ENCODE measurements at regions not wholly inside any gene's neighbourhood (a gene's known extent, or its start where the extent isn't known, plus 50 kb on each side); places are given as distances from the start of the nearest gene placed in this dataset.

GRCh38 chr16:79798416-79799053 is 198.0 kb upstream of the MAF start:
- DNase-seq (ENCODE audit: insufficient read length, low spot score) (no peak), FAIRE-seq (no peak)
- no peak for TF ChIP-seq SPI1 (IDR thresholded peaks at IDR 0.05; ENCODE audit: low read depth, low read length)
- TF ChIP-seq PAX5 (IDR thresholded peaks at IDR 0.05; ENCODE audit: insufficient read depth, low read length, severe bottlenecking) = no peak
- TF ChIP-seq POLR2A (IDR thresholded peaks at IDR 0.05; ENCODE audit: low read depth, low read length) = no peak
- no peak for TF ChIP-seq POU2F2 (IDR thresholded peaks at IDR 0.05; ENCODE audit: low read depth, low read length)
- TF ChIP-seq TAF1 (IDR thresholded peaks at IDR 0.05; ENCODE audit: low read depth, low read length) = no peak
- TF ChIP-seq POLR2AphosphoS5 (IDR thresholded peaks at IDR 0.05; ENCODE audit: low read depth, low read length) = no peak

GRCh38 chr16:79797486-79797885 is 196.9 kb upstream of the MAF start:
- no peak for TF ChIP-seq TAF1 (IDR thresholded peaks at IDR 0.05; ENCODE audit: low read depth, low read length)
- no peak for TF ChIP-seq POU2F2 (IDR thresholded peaks at IDR 0.05; ENCODE audit: low read depth, low read length)
- TF ChIP-seq POLR2A (IDR thresholded peaks at IDR 0.05; ENCODE audit: low read depth, low read length) = no peak
- TF ChIP-seq PAX5 (IDR thresholded peaks at IDR 0.05; ENCODE audit: insufficient read depth, low read length, severe bottlenecking) = no peak
- TF ChIP-seq POLR2AphosphoS5 (IDR thresholded peaks at IDR 0.05; ENCODE audit: low read depth, low read length) = no peak
- DNase-seq (ENCODE audit: insufficient read length, low spot score) = no peak
- no peak for FAIRE-seq

- FAIRE-seq = no peak
- no peak for TF ChIP-seq PAX5 (IDR thresholded peaks at IDR 0.05; ENCODE audit: insufficient read depth, low read length, severe bottlenecking)
- TF ChIP-seq SPI1 (IDR thresholded peaks at IDR 0.05; ENCODE audit: low read depth, low read length) = no peak
- no peak for TF ChIP-seq POU2F2 (IDR thresholded peaks at IDR 0.05; ENCODE audit: low read depth, low read length)
- no peak for TF ChIP-seq POLR2A (IDR thresholded peaks at IDR 0.05; ENCODE audit: low read depth, low read length)
- TF ChIP-seq POLR2AphosphoS5 (IDR thresholded peaks at IDR 0.05; ENCODE audit: low read depth, low read length) = no peak
- no peak for TF ChIP-seq TAF1 (IDR thresholded peaks at IDR 0.05; ENCODE audit: low read depth, low read length)
- DNase-seq (ENCODE audit: insufficient read length, low spot score) = no peak
Measured at GRCh38 chr16:79795556-79795955, 195.0 kb upstream of the MAF start.

GRCh38 chr16:79794941-79795340 is 194.4 kb upstream of the MAF start:
- DNase-seq (ENCODE audit: insufficient read length, low spot score) = no peak
- FAIRE-seq = no peak
- TF ChIP-seq SPI1 (IDR thresholded peaks at IDR 0.05; ENCODE audit: low read depth, low read length) (no peak), TAF1 (IDR thresholded peaks at IDR 0.05; ENCODE audit: low read depth, low read length) (no peak), POU2F2 (IDR thresholded peaks at IDR 0.05; ENCODE audit: low read depth, low read length) (no peak), POLR2AphosphoS5 (IDR thresholded peaks at IDR 0.05; ENCODE audit: low read depth, low read length) (no peak), POLR2A (IDR thresholded peaks at IDR 0.05; ENCODE audit: low read depth, low read length) (no peak), PAX5 (IDR thresholded peaks at IDR 0.05; ENCODE audit: insufficient read depth, low read length, severe bottlenecking) (no peak)

GRCh38 chr16:79792664-79793351 is 192.3 kb upstream of the MAF start:
- TF ChIP-seq POLR2A (IDR thresholded peaks at IDR 0.05; ENCODE audit: low read depth, low read length) (no peak), SPI1 (IDR thresholded peaks at IDR 0.05; ENCODE audit: low read depth, low read length) (no peak), POU2F2 (IDR thresholded peaks at IDR 0.05; ENCODE audit: low read depth, low read length) (no peak), PAX5 (IDR thresholded peaks at IDR 0.05; ENCODE audit: insufficient read depth, low read length, severe bottlenecking) (no peak), POLR2AphosphoS5 (IDR thresholded peaks at IDR 0.05; ENCODE audit: low read depth, low read length) (no peak), TAF1 (IDR thresholded peaks at IDR 0.05; ENCODE audit: low read depth, low read length) (no peak)
- FAIRE-seq = no peak
- no peak for DNase-seq (ENCODE audit: insufficient read length, low spot score)

- DNase-seq (ENCODE audit: insufficient read length, low spot score) (no peak), FAIRE-seq (no peak)
- TF ChIP-seq POU2F2 (IDR thresholded peaks at IDR 0.05; ENCODE audit: low read depth, low read length) = no peak
- no peak for TF ChIP-seq PAX5 (IDR thresholded peaks at IDR 0.05; ENCODE audit: insufficient read depth, low read length, severe bottlenecking)
- no peak for TF ChIP-seq SPI1 (IDR thresholded peaks at IDR 0.05; ENCODE audit: low read depth, low read length)
- TF ChIP-seq POLR2A (IDR thresholded peaks at IDR 0.05; ENCODE audit: low read depth, low read length) = no peak
- TF ChIP-seq POLR2AphosphoS5 (IDR thresholded peaks at IDR 0.05; ENCODE audit: low read depth, low read length) = no peak
- TF ChIP-seq TAF1 (IDR thresholded peaks at IDR 0.05; ENCODE audit: low read depth, low read length) = no peak
Measured at GRCh38 chr16:79792076-79792475, 191.5 kb upstream of the MAF start.

DNA sequence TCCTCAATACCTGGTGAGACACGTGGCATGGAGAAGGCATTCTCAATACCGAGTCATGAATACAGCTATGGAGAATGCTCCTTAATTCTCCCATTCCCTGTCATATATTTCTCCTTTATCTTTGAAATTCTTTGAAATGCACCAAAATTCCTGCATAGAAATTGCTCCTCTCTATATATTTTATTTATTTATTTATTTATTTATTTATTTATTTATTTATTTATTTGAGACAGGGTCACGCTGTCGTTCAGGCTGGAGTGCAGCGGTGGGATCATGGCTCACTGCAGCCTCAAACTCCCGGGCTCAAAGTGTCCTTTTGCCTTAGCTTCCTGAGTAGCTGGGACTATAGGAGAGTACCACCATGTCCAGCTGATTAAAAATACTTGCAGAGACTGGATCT is 190.3 kb upstream of the MAF start:
- FAIRE-seq (no peak), DNase-seq (ENCODE audit: insufficient read length, low spot score) (no peak)
- no peak for TF ChIP-seq POU2F2 (IDR thresholded peaks at IDR 0.05; ENCODE audit: low read depth, low read length)

DNA sequence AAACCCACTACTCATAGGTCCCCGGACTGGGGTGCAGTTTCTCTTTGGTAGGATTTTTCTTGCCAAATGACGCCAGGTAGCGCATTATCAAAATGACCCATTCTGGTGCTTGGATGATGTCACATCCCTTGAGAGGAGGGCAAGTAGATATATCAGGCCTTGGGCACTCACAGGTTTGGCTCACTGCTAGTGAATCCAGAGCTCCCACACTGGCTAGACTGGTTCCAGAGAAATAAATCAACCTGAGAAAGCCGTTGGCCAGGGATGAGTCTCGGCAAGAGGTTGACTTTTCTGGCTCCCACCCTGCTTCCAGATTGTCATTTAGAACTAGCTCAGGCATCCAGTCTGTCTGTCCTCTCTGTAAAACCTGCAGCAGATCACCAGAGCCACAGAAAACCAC is 188.4 kb upstream of the MAF start:
- no peak for FAIRE-seq
- TF ChIP-seq POLR2AphosphoS5 (IDR thresholded peaks at IDR 0.05; ENCODE audit: low read depth, low read length) = no peak
- no peak for DNase-seq (ENCODE audit: insufficient read length, low spot score)

DNA sequence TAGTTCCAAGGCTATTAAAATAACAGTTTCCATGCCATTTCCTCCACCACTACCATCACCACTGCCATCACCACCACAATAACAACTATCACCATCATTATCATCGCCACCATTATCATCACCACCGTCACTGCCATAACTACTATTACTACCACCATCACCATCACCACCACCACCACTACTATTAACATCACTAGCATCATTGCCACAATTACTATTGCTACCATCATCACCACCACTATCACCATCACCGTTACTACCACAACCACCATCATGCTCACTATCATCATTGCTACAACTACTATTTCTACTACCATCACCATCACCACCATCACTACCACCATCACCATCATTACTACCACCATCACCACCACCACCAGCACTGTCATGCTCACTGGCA is 185.9 kb upstream of the MAF start:
- no peak for FAIRE-seq
- TF ChIP-seq POU2F2 (IDR thresholded peaks at IDR 0.05; ENCODE audit: low read depth, low read length) (no peak), PAX5 (IDR thresholded peaks at IDR 0.05; ENCODE audit: insufficient read depth, low read length, severe bottlenecking) (no peak), POLR2AphosphoS5 (IDR thresholded peaks at IDR 0.05; ENCODE audit: low read depth, low read length) (no peak), TAF1 (IDR thresholded peaks at IDR 0.05; ENCODE audit: low read depth, low read length) (no peak), POLR2A (IDR thresholded peaks at IDR 0.05; ENCODE audit: low read depth, low read length) (no peak), SPI1 (IDR thresholded peaks at IDR 0.05; ENCODE audit: low read depth, low read length) (no peak)
- DNase-seq (ENCODE audit: insufficient read length, low spot score) = no peak

DNA sequence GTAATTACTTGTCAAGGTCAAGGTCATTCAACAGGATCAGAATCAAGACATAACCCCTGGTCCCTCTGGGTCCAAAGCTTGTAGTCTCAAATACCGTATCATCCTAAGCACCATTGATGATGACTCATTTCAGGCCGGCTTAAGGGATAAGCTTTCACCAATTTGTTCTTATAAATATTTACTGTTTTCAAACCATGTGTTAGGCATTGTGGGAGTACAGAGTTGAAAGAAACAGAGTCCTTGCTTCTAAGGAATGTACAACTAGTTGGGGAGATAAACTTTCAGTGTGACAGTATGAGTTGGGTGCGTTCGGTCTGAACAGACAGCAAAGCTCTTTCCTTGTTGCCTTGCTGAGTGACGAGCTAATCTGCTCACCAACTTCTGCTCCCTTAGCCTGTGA is 183.5 kb upstream of the MAF start:
- FAIRE-seq (no peak), DNase-seq (ENCODE audit: insufficient read length, low spot score) (no peak)
- TF ChIP-seq PAX5 (IDR thresholded peaks at IDR 0.05; ENCODE audit: insufficient read depth, low read length, severe bottlenecking) = no peak
- no peak for TF ChIP-seq TAF1 (IDR thresholded peaks at IDR 0.05; ENCODE audit: low read depth, low read length)
- no peak for TF ChIP-seq SPI1 (IDR thresholded peaks at IDR 0.05; ENCODE audit: low read depth, low read length)
- no peak for TF ChIP-seq POU2F2 (IDR thresholded peaks at IDR 0.05; ENCODE audit: low read depth, low read length)
- TF ChIP-seq POLR2A (IDR thresholded peaks at IDR 0.05; ENCODE audit: low read depth, low read length) = no peak
- TF ChIP-seq POLR2AphosphoS5 (IDR thresholded peaks at IDR 0.05; ENCODE audit: low read depth, low read length) = no peak
